Pancreas (tissue), 10 donors: ENCODE measurements at regions not wholly inside any gene's neighbourhood (a gene's known extent, or its start where the extent isn't known, plus 50 kb on each side); places are given as distances from the start of the nearest gene placed in this dataset.

ENCODE experiments used
- ATAC-seq, 4 donors: fragments of 200-7000 bp; cut with Tn5 transposase; one replicate each; pipeline versions ENCODE4 v1.8.0 to v1.9.1; 2020; ENCODE audit warnings: mild to moderate bottlenecking in 4 of 4, moderate library complexity in 4 of 4
- DNase-seq, 6 donors: peaks; one replicate each; pipeline ENCODE4 v3.0.0-alpha.2; 2020
- FAIRE-seq: peaks from 2 replicates; lab custom pipeline; 2012; peaks lifted over from hg19 to GRCh38; lab: Jason Lieb, UNC
- H3K27ac ChIP-seq, 4 donors: fragments of 200-600 bp; sonication (generic); 1 replicate in 3 of 4; 2 replicates in 1 of 4; pipeline versions ENCODE4 v1.5.0 to v1.8.0; 2020
- H3K27me3 ChIP-seq, 4 donors: fragments of 200-600 bp; one replicate each; pipeline ENCODE4 v1.8.0; 2021
- H3K36me3 ChIP-seq, 3 donors: fragments of 200-600 bp; sonication (generic) in 1 of 3; one replicate each; pipeline versions ENCODE4 v1.5.0 to v1.8.0; 2020 to 2021
- H3K4me1 ChIP-seq, 3 donors: fragments of 200-600 bp; one replicate each; pipeline ENCODE4 v1.8.0; 2021
- H3K4me3 ChIP-seq, 4 donors: fragments of 200-600 bp; sonication (generic) in 2 of 4; one replicate each; pipeline versions ENCODE4 v1.5.0 to v1.8.0; 2020 to 2021
- H3K9me3 ChIP-seq, 4 donors: fragments of 200-600 bp; one replicate each; pipeline ENCODE4 v1.8.0; 2021
- CTCF ChIP-seq, 4 donors: fragments of 200-600 bp; sonication (generic) in 3 of 4; IDR thresholded peaks; one replicate each; pipeline versions ENCODE4 v1.5.0 to v1.8.0; 2021; ENCODE audit warnings: antibody characterized with exemption in 4 of 4
- WGBS, 2 donors: extraction: QIAGEN DNeasy Blood & Tissue Kit; methylation state at CpG; one replicate each; pipeline ENCODE4 v1.1.7; 2013; 5-methylcytosine and 5-hydroxymethylcytosine counted together
- intact Hi-C, 3 donors: fragments of 100-400 bp; cut with DNase I; formaldehyde crosslinking; loops; one replicate each; pipeline versions ENCODE4 v1.11.1 to v1.14.2; 2022
- donor health status: healthy with polysubstance abuse.
- donor health status: DM: no; HTN: no; CAD: no; lungs with moderate emphysema.
- donor health status: DM: no; HTN: no; CAD: no.
- donor health status: control.
- donor health status: control.
- donor health status: Bipolar disorder and iron deficiency.
- donor health status: DM: yes; HTN: yes; CAD: no.
- donor health status: DM: no; HTN: no; CAD: no.
- donor health status: DM: no; HTN: no; CAD: no.
- donor health status: DM: yes; HTN: yes; CAD: no.

DNA sequence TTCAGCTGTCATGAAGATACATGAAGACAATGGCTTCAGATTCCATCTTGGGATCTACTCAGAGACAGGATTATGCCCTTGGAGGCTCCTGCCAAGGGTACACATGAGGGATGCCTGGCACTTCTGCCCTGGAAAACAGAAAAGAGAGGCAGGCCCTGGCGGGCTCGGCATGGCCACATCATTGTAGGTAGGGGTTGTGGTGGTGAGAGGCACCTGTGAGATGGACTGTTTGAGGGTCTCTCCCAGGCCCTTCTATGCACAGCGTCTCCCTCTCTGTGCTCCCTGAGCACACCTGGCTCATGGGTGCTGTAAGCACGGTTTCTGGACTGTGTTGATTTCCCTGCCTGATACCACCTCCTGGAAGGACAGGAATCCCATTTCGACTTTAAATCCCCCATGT lies 304.3 kb downstream of the GLRX3 start:
- no peaks in the 10 kb centered on the region for H3K9me3 ChIP-seq
- ATAC-seq (no peak), FAIRE-seq (no peak), DNase-seq (no peak)
- no peaks in the 10 kb centered on the region for H3K36me3 ChIP-seq
- TF ChIP-seq CTCF (IDR thresholded peaks at IDR 0.05) = no peak
- intact Hi-C loops = no loop called here
- H3K27me3 ChIP-seq = no peaks in the 10 kb centered on the region
- no peak overlapping the region for H3K27ac ChIP-seq
- no peaks in the 10 kb centered on the region for H3K4me1 ChIP-seq
- no peak overlapping the region for H3K4me3 ChIP-seq
- 70 to 86% methylated on average over 5 of the region's 5 CpGs for WGBS, 2 donors

GRCh38 chr10:130440971-130441370 lies 304.8 kb downstream of the GLRX3 start:
- Histone ChIP-seq H3K27ac (no peak overlapping the region), H3K4me1 (no peaks in the 10 kb centered on the region), H3K36me3 (no peaks in the 10 kb centered on the region), H3K9me3 (no peaks in the 10 kb centered on the region), H3K4me3 (no peak overlapping the region), H3K27me3 (no peaks in the 10 kb centered on the region)
- 77 to 81% methylated on average over 14 of the region's 14 CpGs for WGBS, 2 donors
- intact Hi-C loops = no loop called here
- no peak for TF ChIP-seq CTCF (IDR thresholded peaks at IDR 0.05)
- DNase-seq (no peak), ATAC-seq (no peak), FAIRE-seq (no peak)

GRCh38 chr10:130443066-130443465 lies 306.9 kb downstream of the GLRX3 start:
- TF ChIP-seq CTCF (IDR thresholded peaks at IDR 0.05) = no peak
- Histone ChIP-seq H3K4me1 (no peaks in the 10 kb centered on the region), H3K36me3 (no peaks in the 10 kb centered on the region), H3K27ac (no peak overlapping the region), H3K9me3 (no peaks in the 10 kb centered on the region), H3K4me3 (no peak overlapping the region), H3K27me3 (no peaks in the 10 kb centered on the region)
- intact Hi-C loops = no loop called here
- FAIRE-seq (no peak), ATAC-seq (no peak), DNase-seq (no peak)
- WGBS, 2 donors = 64 to 75% methylated on average over 7 of the region's 7 CpGs

DNA sequence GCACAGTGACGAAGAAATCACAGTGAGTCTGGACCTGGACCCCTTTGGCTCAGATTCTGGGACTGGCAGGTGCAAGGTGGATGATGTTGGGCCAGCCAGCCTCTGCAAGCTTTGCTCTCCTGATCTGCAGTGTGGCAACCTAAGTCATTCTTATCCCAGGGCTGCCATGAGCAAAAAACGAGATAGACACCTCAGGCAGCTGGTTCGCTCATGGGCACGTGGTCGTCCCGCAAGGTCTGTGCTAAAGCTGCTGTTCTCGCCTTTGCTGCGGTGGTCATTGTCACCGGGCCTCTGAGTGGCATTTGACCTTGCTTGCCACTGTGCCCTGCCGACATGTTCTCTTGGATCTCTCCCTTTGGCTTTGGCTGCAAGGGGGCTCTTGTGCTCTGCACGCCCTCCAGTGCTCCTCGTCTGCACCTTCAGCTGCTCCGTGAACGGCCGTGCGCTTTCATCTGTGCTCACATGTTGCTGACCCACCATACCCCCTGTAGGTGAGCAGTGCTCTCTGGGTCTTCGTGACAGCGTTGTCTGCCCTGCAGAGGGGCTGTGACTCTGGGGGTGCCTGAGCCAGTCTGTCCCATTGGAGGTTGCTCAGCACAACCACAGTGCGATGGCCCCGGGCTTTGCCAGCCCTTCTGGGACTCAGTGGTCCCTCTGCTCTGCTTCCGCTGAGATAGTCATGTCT lies 317.0 kb downstream of the GLRX3 start:
- Histone ChIP-seq H3K27me3 (no peaks in the 10 kb centered on the region), H3K4me3 (no peak overlapping the region), H3K36me3 (no peaks in the 10 kb centered on the region), H3K4me1 (no peaks in the 10 kb centered on the region), H3K27ac (no peak overlapping the region), H3K9me3 (no peaks in the 10 kb centered on the region)
- FAIRE-seq (no peak), ATAC-seq (no peak), DNase-seq (peak in 1 of 6 donors; percentile 7)
- WGBS, 2 donors = 86 to 92% methylated on average over 21 of the region's 21 CpGs
- no peak for TF ChIP-seq CTCF (IDR thresholded peaks at IDR 0.05)
- intact Hi-C loops = no loop called here

- Histone ChIP-seq H3K9me3 (no peaks in the 10 kb centered on the region), H3K27me3 (no peaks in the 10 kb centered on the region), H3K4me1 (no peaks in the 10 kb centered on the region), H3K36me3 (no peaks in the 10 kb centered on the region), H3K4me3 (no peak overlapping the region), H3K27ac (no peak overlapping the region)
- intact Hi-C loops = no loop called here
- TF ChIP-seq CTCF (IDR thresholded peaks at IDR 0.05) = no peak
- FAIRE-seq = no peak
- peak in 1 of 6 donors; percentile 5 for DNase-seq
- ATAC-seq = no peak
- WGBS, 2 donors = 85 to 86% methylated on average over 17 of the region's 17 CpGs
Observed at GRCh38 chr10:130453721-130454542, 317.7 kb downstream of the GLRX3 start.
